GM18868 (cell line): ENCODE measurements at regions not wholly inside any gene's neighbourhood (a gene's known extent, or its start where the extent isn't known, plus 50 kb on each side); places are given as distances from the start of the nearest gene placed in this dataset.

Experiments used
- ATAC-seq: cut with Tn5 transposase; IDR thresholded peaks from one replicate; pipeline ENCODE4 v1.9.1; 2021; ENCODE audit warnings: mild to moderate bottlenecking, moderate library complexity; ENCODE audit not compliant: unreplicated experiment

DNA sequence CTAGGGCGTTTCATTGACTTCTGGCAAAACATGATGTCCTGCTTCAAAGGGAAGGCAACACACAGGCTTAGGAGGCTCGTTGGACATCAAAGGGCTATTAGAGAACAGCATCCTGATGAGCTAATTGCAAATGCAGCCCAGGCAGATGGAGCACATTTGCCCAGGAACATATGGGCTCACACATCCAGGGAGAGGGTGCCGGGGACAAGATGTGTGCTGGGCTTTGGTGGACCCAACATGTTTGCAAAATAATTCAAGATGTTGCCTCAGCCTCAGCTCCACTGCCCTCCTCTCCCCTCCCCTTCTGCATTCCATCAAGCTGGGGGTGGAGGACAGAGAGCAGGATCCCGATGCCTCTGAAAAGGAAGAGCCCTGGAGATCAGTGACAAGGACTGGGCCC, 217.1 kb upstream of the ZMIZ1 start:
- no peak for ATAC-seq

GRCh38 chr10:78852466-78853240, 216.1 kb upstream of the ZMIZ1 start:
- no peak for ATAC-seq

GRCh38 chr10:78853864-78854263, 214.9 kb upstream of the ZMIZ1 start:
- ATAC-seq: no peak

GRCh38 chr10:78856421-78856820, 212.3 kb upstream of the ZMIZ1 start:
- ATAC-seq: no peak

DNA sequence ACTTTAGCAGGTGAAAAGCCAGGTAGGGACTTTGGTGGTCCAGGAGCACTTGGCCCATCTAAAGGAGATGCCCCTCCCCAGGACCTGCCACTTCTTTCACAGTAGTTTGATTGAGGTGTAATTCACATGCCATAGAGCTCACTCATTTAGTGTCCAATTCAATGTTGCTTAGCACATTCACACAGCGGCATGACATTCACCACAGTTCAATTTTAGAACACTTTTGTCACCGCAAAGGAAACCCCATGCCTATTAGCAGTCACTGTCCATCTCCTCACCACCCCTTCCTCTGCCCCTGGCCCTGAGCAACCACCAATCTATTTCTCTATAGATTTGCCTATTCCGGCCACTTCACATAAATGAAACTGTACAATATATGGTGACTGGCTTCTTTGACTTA, 211.6 kb upstream of the ZMIZ1 start:
- ATAC-seq: no peak

DNA sequence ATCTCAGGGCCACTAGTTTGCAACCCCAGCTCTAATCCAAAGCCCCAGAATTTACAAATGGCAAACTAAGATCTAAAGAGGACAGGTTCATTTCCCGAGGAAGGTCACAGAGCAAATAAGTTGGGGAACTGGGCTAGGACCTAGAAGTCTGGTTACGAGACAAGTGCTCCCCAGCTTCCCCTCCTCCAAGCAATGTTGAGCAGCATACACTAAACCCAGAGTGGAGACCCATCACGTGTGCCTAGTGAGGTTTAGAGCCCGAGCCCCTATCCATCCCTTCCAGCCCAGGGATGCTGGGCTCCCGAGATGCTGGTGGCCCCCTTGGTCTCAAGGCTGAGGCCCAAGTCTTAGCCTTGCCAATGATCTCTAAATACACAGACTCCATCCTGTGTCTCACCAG, 209.5 kb upstream of the ZMIZ1 start:
- ATAC-seq: no peak

DNA sequence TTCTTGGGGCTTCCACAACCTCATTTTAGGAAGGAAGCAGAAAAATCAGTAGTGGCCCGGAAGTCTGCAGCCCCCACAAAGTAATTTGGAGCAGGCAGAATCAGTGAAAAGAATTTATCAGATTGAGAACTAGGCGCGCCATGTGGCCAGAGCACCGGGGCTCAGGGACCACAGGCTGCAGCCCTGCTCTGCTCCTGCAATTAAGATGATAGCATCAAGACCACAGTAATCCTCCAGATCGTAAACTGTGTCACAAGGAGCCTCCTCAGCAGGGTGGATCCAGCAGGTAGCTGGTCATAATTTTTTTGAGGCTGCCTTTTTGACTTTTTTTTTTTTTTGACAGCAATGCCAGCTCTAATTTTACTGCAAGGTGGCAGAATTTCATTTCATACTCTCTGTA, 209.0 kb upstream of the ZMIZ1 start:
- no peak for ATAC-seq

- no peak for ATAC-seq
These were observed 208.4 kb upstream of the ZMIZ1 start for GRCh38 chr10:78860260-78860914.

GRCh38 chr10:78861529-78862327, 207.0 kb upstream of the ZMIZ1 start:
- no peak for ATAC-seq

- ATAC-seq: no peak
These were observed 206.5 kb upstream of the ZMIZ1 start for GRCh38 chr10:78862328-78862640.

- no peak for ATAC-seq
These were observed 205.4 kb upstream of the ZMIZ1 start for GRCh38 chr10:78863140-78863905.

DNA sequence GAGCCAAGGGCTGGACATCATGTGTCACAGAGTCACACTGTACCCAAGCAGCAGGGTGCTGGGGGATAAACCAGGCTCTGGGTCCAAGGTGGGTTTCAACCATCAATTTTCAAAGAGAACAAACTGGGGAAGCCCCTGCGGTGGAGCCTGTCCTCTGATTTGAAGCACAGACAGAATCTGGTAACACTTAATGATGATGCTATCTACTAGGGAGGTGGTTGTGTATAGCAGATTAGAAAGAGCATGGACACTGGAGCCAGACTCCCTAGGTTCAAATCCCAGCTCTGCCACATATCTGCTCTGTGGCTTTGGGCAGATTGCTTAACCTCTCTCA, 204.9 kb upstream of the ZMIZ1 start:
- no peak for ATAC-seq

GRCh38 chr10:78864761-78865537, 203.8 kb upstream of the ZMIZ1 start:
- ATAC-seq: no peak

DNA sequence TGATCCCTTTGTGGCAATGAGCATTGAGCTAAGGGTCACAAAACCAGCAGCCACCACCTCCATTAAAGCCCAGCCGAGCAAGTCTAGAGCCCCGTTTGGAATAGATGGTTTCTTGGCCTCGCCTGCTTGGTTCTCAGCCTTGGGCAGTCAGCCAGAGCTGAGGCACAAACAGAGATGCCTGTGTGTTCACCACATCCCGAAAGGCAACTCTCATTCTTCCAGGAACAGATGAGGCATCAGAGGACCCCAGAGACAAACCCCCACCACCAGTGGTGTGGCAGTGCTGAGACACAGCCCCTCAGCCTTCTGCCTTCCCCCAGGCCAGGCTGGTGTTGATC, 203.3 kb upstream of the ZMIZ1 start:
- no peak for ATAC-seq

- no peak for ATAC-seq
These were observed 202.6 kb upstream of the ZMIZ1 start for GRCh38 chr10:78865931-78866717.

- ATAC-seq: no peak
These were observed 201.8 kb upstream of the ZMIZ1 start for GRCh38 chr10:78866731-78867554.

DNA sequence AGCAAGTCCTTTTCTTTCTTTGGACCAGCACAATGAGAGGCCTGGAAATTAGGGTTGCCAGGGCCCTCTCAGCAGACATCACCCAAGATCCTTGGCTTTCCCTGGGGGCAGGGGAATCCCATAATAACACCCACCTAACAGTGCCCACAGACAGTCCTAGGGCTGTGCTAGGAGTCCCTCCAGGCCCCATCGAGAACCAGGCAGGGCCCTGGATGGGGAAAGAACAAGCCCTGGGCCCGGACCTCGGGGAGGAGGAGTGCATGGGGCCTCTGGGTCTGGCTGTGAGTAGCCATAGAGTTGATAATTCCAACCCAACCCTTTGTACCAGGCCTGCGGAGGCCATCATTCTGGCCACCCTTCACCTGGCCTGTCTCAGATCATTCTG, 201.2 kb upstream of the ZMIZ1 start:
- no peak for ATAC-seq

DNA sequence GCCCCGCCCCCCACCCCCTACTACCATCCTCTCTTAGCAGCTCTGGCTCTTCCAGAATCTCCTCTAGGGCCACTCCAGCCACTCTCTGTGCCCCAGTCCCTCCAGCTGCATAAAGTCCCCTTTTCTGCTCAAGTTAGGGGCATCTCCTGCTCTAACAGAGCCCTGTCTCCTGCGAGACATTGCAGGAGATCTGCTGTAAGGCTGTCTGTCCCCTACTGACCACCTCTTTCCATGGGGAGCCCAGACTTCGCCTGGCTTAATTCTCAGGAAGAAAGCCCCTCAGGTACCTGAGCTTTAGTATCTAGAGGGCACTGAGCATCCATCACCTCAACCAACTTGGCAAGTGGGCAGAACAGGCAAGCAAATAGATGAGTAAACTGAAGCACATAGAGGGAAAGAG, 200.7 kb upstream of the ZMIZ1 start:
- ATAC-seq: no peak

DNA sequence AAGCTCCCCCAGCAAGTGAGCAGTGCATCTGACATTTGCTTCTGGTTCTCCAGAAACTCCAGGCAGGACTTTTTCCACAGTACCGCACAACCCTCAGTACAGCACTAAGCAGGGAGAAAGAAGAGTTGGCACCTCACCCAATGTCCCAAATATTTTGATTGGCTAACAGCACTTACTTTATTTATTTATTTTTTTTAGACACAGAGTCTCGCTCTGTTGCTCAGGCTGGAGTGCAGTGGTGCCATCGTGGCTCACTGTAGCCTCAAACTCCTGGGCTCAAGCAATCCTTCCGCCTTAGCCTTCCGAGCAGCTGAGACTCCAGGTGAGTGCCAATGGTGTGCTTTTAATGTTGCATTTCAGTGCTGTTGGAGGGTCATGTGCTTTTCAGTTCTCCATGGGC, 200.3 kb upstream of the ZMIZ1 start:
- no peak for ATAC-seq
